HG02840 (cell line): ENCODE measurements at regions not wholly inside any gene's neighbourhood (a gene's known extent, or its start where the extent isn't known, plus 50 kb on each side); places are given as distances from the start of the nearest gene placed in this dataset.

Experiments used
- ATAC-seq: cut with Tn5 transposase; IDR thresholded peaks from one replicate; pipeline ENCODE4 v1.9.1; 2021; ENCODE audit warnings: mild to moderate bottlenecking, moderate library complexity, moderate number of reproducible peaks; ENCODE audit not compliant: unreplicated experiment, low FRiP score

- no peak for ATAC-seq
These were observed 211.9 kb upstream of the VRK2 start for GRCh38 chr2:57834666-57835065.

GRCh38 chr2:57842531-57842930 lies 204.1 kb upstream of the VRK2 start:
- ATAC-seq = no peak

GRCh38 chr2:57843158-57843557 lies 203.4 kb upstream of the VRK2 start:
- ATAC-seq = no peak

GRCh38 chr2:57848723-57849122 lies 197.9 kb upstream of the VRK2 start:
- no peak for ATAC-seq

- no peak for ATAC-seq
These were observed 196.8 kb upstream of the VRK2 start for GRCh38 chr2:57849843-57850242.

GRCh38 chr2:57850415-57851130 lies 196.0 kb upstream of the VRK2 start:
- no peak for ATAC-seq

GRCh38 chr2:57855212-57855611 lies 191.4 kb upstream of the VRK2 start:
- no peak for ATAC-seq

GRCh38 chr2:57859755-57860154 lies 186.9 kb upstream of the VRK2 start:
- ATAC-seq = no peak

GRCh38 chr2:57862153-57862552 lies 184.5 kb upstream of the VRK2 start:
- ATAC-seq = no peak

- ATAC-seq = no peak
These were observed 183.9 kb upstream of the VRK2 start for GRCh38 chr2:57862727-57863126.

GRCh38 chr2:57864926-57865325 lies 181.7 kb upstream of the VRK2 start:
- no peak for ATAC-seq

- ATAC-seq = no peak
These were observed 178.9 kb upstream of the VRK2 start for GRCh38 chr2:57867730-57868129.

- no peak for ATAC-seq
These were observed 177.9 kb upstream of the VRK2 start for GRCh38 chr2:57868619-57869139.

GRCh38 chr2:57869758-57870344 lies 176.8 kb upstream of the VRK2 start:
- no peak for ATAC-seq

- ATAC-seq = no peak
These were observed 170.3 kb upstream of the VRK2 start for GRCh38 chr2:57876313-57876712.

- no peak for ATAC-seq
These were observed 168.8 kb upstream of the VRK2 start for GRCh38 chr2:57877811-57878170.

GRCh38 chr2:57878171-57878865 lies 168.3 kb upstream of the VRK2 start:
- no peak for ATAC-seq

GRCh38 chr2:57878866-57879210 lies 167.8 kb upstream of the VRK2 start:
- no peak for ATAC-seq

- no peak for ATAC-seq
These were observed 166.2 kb upstream of the VRK2 start for GRCh38 chr2:57880446-57880845.

- no peak for ATAC-seq
These were observed 165.6 kb upstream of the VRK2 start for GRCh38 chr2:57880967-57881366.

GRCh38 chr2:57881998-57882888 lies 164.4 kb upstream of the VRK2 start:
- no peak for ATAC-seq
